GM18508 (cell line): ENCODE measurements at regions not wholly inside any gene's neighbourhood (a gene's known extent, or its start where the extent isn't known, plus 50 kb on each side); places are given as distances from the start of the nearest gene placed in this dataset.

Source experiments
- ATAC-seq: cut with Tn5 transposase; IDR thresholded peaks from one replicate; pipeline ENCODE4 v1.9.1; 2021; ENCODE audit warnings: moderate number of reproducible peaks; ENCODE audit not compliant: insufficient read depth, unreplicated experiment

GRCh38 chr2:228723599-228723998, 542.1 kb upstream of the SPHKAP start:
- ATAC-seq = no peak

- no peak for ATAC-seq
These were observed 540.8 kb upstream of the SPHKAP start for GRCh38 chr2:228722311-228722710.

- no peak for ATAC-seq
These were observed 539.4 kb upstream of the SPHKAP start for GRCh38 chr2:228720895-228721294.

- ATAC-seq = no peak
These were observed 528.4 kb upstream of the SPHKAP start for GRCh38 chr2:228709788-228710371.

GRCh38 chr2:228707846-228708245, 526.4 kb upstream of the SPHKAP start:
- no peak for ATAC-seq

GRCh38 chr2:228705318-228705717, 523.8 kb upstream of the SPHKAP start:
- ATAC-seq = no peak

- no peak for ATAC-seq
These were observed 521.7 kb upstream of the SPHKAP start for GRCh38 chr2:228703152-228703551.

GRCh38 chr2:228701506-228701905, 520.0 kb upstream of the SPHKAP start:
- ATAC-seq = no peak

- no peak for ATAC-seq
These were observed 519.2 kb upstream of the SPHKAP start for GRCh38 chr2:228700638-228701037.

- ATAC-seq = no peak
These were observed 518.4 kb upstream of the SPHKAP start for GRCh38 chr2:228699888-228700287.

GRCh38 chr2:228699400-228699799, 517.9 kb upstream of the SPHKAP start:
- ATAC-seq = no peak

GRCh38 chr2:228698963-228699362, 517.5 kb upstream of the SPHKAP start:
- no peak for ATAC-seq

GRCh38 chr2:228697456-228697855, 516.0 kb upstream of the SPHKAP start:
- no peak for ATAC-seq

- ATAC-seq = no peak
These were observed 509.2 kb upstream of the SPHKAP start for GRCh38 chr2:228690681-228691080.

GRCh38 chr2:228689053-228689452, 507.6 kb upstream of the SPHKAP start:
- ATAC-seq = no peak

GRCh38 chr2:228688007-228688645, 506.6 kb upstream of the SPHKAP start:
- no peak for ATAC-seq

GRCh38 chr2:228681979-228682378, 500.5 kb upstream of the SPHKAP start:
- no peak for ATAC-seq

GRCh38 chr2:228681426-228681825, 499.9 kb upstream of the SPHKAP start:
- no peak for ATAC-seq

GRCh38 chr2:228678110-228678509, 496.6 kb upstream of the SPHKAP start:
- no peak for ATAC-seq

GRCh38 chr2:228675646-228676045, 494.2 kb upstream of the SPHKAP start:
- no peak for ATAC-seq

- no peak for ATAC-seq
These were observed 493.6 kb upstream of the SPHKAP start for GRCh38 chr2:228675091-228675490.

GRCh38 chr2:228673876-228674554, 492.5 kb upstream of the SPHKAP start:
- ATAC-seq = no peak
